ENCODE measurements at regions not wholly inside any gene's neighbourhood (a gene's known extent, or its start where the extent isn't known, plus 50 kb on each side); places are given as distances from the start of the nearest gene placed in this dataset.

GRCh38 chr4:10879411-10880110 lies 195.0 kb upstream of the CLNK start:
- Histone ChIP-seq H3K9ac (no peak overlapping the region), H3K4me2 (no peak overlapping the region)

More at GRCh38 chr4:10879411-10880110, 195.0 kb upstream of the CLNK start:
- H3K27ac ChIP-seq (ENCODE audit: low read depth in 2 of 2, low read length in 1 of 2) = no peak overlapping the region
- POLR2A ChIA-PET = no interaction called here
- 0% methylated on average over 4 of the region's 4 CpGs for WGBS (ENCODE audit: low lambda C conversion rate)
- CTCF ChIA-PET = no interaction called here
- no peaks in the 10 kb centered on the region for H3K9me2 ChIP-seq
- DNase-seq = no peak
- H3F3A ChIP-seq (replicated peaks; ENCODE audit: insufficient read depth) = no peaks in the 10 kb centered on the region
- no peak overlapping the region for H3K4me3 ChIP-seq (ENCODE audit: low read depth in 2 of 2, low read length in 1 of 2)
- no peaks in the 10 kb centered on the region for H3K27me3 ChIP-seq (ENCODE audit: insufficient read depth)
- no peaks in the 10 kb centered on the region for H3K4me1 ChIP-seq (ENCODE audit: control insufficient read depth in 1 of 2, insufficient read depth in 2 of 2, low read depth in 1 of 2, low read length in 1 of 2)
- no peaks in the 10 kb centered on the region for H3K79me2 ChIP-seq (ENCODE audit: insufficient read depth)
- H3K36me3 ChIP-seq (replicated peaks in 1 of 2; ENCODE audit: control insufficient read depth in 1 of 2, insufficient read depth in 2 of 2, low read length in 1 of 2) = no peaks in the 10 kb centered on the region
- no peaks in the 10 kb centered on the region for H3K9me3 ChIP-seq
- no peak overlapping the region for H2AFZ ChIP-seq (ENCODE audit: low read depth)
- TF ChIP-seq EZH2phosphoT487 (IDR thresholded peaks at IDR 0.05; ENCODE audit: borderline replicate concordance, low read depth) (no peak), PBX3 (IDR thresholded peaks at IDR 0.05) (no peak), REST (IDR thresholded peaks at IDR 0.05; ENCODE audit: low read depth, low read length) (no peak), RCOR1 (IDR thresholded peaks at IDR 0.05; ENCODE audit: low read length) (no peak), FOSL2 (IDR thresholded peaks at IDR 0.05; ENCODE audit: borderline replicate concordance, low read depth) (no peak), EP300 (IDR thresholded peaks at IDR 0.05; ENCODE audit: borderline replicate concordance in 1 of 2, low read depth in 1 of 2, low read length in 1 of 2) (no peak), FOXJ3 (CRISPR knock-in tag; IDR thresholded peaks at IDR 0.05) (no peak), JUND (IDR thresholded peaks at IDR 0.05) (no peak), YY1 (IDR thresholded peaks at IDR 0.05; ENCODE audit: low read depth) (no peak), GABPA (IDR thresholded peaks at IDR 0.05; ENCODE audit: low read depth) (no peak), USF1 (IDR thresholded peaks at IDR 0.05; ENCODE audit: borderline replicate concordance, low read depth) (no peak), GATA2 (CRISPR knock-in tag; IDR thresholded peaks at IDR 0.05) (no peak), MXI1 (IDR thresholded peaks at IDR 0.05; ENCODE audit: low read depth, low read length) (no peak), TAF1 (IDR thresholded peaks at IDR 0.05; ENCODE audit: borderline replicate concordance, low read depth, low read length) (no peak), FOXM1 (IDR thresholded peaks at IDR 0.05; ENCODE audit: low read depth) (no peak)
- no peaks in the 10 kb centered on the region for H4K20me1 ChIP-seq (ENCODE audit: insufficient read depth)

Data from SK-N-SH (cell line).